MM.1S (cell line): ENCODE measurements at regions not wholly inside any gene's neighbourhood (a gene's known extent, or its start where the extent isn't known, plus 50 kb on each side); places are given as distances from the start of the nearest gene placed in this dataset.

Source experiments
- EZH2 ChIP-seq: fragments of 300-600 bp; sonication (generic); optimal IDR thresholded peaks from 2 replicates; pipeline ENCODE3; 2017; ENCODE audit warnings: low read depth, mild to moderate bottlenecking, antibody characterized with exemption, low read length, mixed read lengths
- TF ChIP-seq, protein P1 (sequence below): fragments of 300-600 bp; sonication (generic); IDR thresholded peaks from 2 replicates; pipeline ENCODE4 v1.5.1; 2016; ENCODE audit warnings: antibody characterized with exemption, low read length, mixed read lengths

DNA sequence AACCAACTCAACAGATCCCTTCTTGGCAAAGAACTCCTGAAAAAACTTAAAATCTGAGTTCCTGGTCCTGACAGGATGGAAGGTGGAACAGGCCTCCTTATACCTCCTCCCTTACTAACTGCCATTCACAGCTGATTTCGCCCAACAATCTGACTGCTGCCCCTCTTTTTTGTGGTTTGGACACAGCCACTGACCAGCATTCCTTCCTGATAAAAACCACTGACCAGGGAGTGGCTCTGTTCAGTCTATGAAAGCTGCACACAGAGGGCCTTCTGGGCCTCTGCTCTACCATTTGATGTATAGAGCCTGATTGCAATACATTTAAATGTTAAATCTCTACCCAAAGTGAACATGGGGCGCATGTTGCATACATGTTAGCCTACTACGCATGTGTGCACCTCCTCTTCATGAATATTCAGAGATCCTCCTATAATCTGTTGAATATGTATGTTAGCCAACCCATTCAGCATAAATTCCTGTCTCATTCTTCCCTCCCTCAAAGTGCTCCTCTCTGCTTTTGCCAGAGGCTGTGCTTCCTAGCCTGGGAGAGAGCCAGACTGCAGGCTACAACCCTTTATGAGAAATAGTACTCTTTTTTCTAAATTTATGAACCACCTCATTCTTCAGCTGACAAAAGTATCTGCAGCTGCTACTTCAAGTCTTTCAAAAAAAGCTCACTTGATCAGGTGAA lies 93.7 kb upstream of the MRPS30 start:
- TF ChIP-seq, protein P1, sequence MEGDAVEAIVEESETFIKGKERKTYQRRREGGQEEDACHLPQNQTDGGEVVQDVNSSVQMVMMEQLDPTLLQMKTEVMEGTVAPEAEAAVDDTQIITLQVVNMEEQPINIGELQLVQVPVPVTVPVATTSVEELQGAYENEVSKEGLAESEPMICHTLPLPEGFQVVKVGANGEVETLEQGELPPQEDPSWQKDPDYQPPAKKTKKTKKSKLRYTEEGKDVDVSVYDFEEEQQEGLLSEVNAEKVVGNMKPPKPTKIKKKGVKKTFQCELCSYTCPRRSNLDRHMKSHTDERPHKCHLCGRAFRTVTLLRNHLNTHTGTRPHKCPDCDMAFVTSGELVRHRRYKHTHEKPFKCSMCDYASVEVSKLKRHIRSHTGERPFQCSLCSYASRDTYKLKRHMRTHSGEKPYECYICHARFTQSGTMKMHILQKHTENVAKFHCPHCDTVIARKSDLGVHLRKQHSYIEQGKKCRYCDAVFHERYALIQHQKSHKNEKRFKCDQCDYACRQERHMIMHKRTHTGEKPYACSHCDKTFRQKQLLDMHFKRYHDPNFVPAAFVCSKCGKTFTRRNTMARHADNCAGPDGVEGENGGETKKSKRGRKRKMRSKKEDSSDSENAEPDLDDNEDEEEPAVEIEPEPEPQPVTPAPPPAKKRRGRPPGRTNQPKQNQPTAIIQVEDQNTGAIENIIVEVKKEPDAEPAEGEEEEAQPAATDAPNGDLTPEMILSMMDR: no peak
- TF ChIP-seq EZH2: no peak
